ENCODE measurements at regions not wholly inside any gene's neighbourhood (a gene's known extent, or its start where the extent isn't known, plus 50 kb on each side); places are given as distances from the start of the nearest gene placed in this dataset.
"Not testable (repeated sequence)": the region's sequence is repeated elsewhere in the genome, so short reads cannot be mapped to it uniquely, and the experiment has no call there.

GRCh38 chr5:9743507-9743906 lies 113.4 kb upstream of the TAS2R1 start:
- DNase-seq (ENCODE audit: low read depth), result no peak

DNA sequence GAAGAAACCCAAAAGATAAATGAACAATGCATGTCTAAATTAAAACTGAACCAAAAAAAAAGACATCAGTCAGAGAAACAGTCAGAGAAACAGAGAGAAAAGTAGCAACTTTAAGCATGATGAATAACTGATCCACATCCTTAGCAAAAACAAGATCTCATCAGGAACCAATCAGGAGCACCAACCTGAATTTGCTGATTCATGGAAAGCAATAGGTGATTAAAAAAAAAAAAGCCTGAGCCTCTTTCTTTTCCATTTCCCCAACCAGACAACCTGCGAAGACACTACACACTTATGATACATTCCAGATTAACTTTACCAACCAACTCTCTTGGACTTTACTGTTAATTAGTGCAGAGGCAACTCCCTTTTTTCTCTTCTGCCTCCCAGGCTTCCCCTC lies 112.7 kb upstream of the TAS2R1 start:
- DNase-seq (ENCODE audit: low read depth), result no peak

GRCh38 chr5:9739135-9739534 lies 109.0 kb upstream of the TAS2R1 start:
- no peak for DNase-seq (ENCODE audit: low read depth)

DNA sequence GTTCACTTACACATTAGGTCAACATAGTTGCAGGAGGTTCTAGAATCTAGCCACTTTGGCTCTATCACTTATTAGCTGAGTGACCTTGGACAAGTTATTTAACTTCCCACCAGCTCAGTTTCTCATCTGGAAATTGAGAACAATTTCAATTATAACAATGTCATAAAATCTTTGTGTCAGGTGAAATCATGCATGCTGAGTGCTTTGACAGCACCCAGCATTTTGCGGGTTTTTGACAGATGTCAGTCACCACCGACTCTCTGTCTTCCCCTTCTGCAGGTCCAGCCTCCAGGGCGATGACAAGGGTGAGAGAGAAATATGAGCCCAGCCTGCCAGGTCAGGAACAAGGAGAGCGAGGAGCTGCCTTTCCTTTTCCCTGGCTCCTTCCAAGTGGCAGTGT lies 107.1 kb upstream of the TAS2R1 start:
- no peak for DNase-seq (ENCODE audit: low read depth)

- DNase-seq (ENCODE audit: low read depth), result peak; percentile 9
Measured at GRCh38 chr5:9733486-9733885, 103.3 kb upstream of the TAS2R1 start.

- DNase-seq (ENCODE audit: low read depth), result no peak
Measured at GRCh38 chr5:9731159-9731558, 101.0 kb upstream of the TAS2R1 start.

- DNase-seq (ENCODE audit: low read depth), result no peak
Measured at GRCh38 chr5:9728261-9728660, 98.1 kb upstream of the TAS2R1 start.

DNA sequence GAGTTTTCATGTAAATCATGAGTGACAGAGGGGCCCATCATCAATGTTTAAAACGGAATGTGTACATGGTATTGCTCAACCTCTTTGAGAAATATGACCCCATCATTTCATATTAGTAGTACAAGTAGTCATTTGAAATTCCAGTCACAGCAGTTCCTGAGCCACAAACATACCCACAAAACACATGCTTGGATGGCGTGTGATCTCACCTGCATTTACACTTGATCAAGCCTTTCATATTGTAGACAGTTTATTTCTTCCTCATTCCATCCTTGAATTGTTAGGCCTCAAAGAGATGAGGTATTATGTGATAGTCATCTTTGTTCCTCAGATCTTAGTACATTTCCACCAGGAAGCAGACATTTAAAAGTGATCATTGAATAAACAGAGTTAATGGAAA lies 96.8 kb upstream of the TAS2R1 start:
- DNase-seq (ENCODE audit: low read depth), result no peak

DNA sequence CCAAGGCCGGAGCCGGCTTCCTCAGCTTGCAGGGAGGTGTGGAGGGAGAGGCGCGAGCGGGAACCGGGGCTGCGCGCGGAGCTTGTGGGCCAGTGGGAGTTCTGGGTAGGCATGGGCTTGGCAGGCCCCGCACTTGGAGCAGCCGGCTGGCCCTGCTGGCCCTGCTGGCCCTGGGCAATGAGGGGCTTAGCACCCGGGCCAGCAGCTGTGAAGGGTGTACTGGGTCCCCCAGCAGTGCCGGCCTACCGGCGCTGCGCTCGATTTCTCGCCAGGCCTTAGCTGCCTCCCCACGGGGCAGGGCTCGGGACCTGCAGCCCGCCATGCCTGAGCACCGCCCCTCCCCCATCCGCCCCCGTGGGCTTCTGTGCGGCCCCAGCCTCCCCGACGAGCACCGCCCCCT lies 95.1 kb upstream of the TAS2R1 start:
- DNase-seq (ENCODE audit: low read depth), result not testable (repeated sequence)

- no peak for DNase-seq (ENCODE audit: low read depth)
Measured at GRCh38 chr5:9724707-9725106, 94.6 kb upstream of the TAS2R1 start.

- DNase-seq (ENCODE audit: low read depth), result no peak
Measured at GRCh38 chr5:9722601-9723180, 92.5 kb upstream of the TAS2R1 start.

DNA sequence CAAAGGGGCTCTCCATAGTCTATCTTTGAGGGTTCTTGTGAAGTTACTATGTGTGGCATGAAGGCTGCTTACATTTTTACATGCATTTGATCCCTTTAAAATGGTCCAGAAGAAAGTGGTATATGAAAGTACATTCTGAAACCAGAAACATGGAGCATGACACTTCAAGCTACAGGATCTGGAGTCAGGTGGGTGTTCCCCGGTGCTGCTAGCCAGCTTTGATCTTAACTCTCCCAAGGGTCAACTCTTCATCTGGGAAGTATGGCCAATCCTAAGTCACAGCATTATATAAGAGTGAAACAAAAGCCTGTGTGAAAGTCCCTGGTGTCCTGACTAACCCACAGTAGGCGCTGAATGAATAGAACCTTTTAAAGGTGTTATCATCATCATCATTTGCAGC lies 91.0 kb upstream of the TAS2R1 start:
- DNase-seq (ENCODE audit: low read depth), result no peak

- DNase-seq (ENCODE audit: low read depth), result no peak
Measured at GRCh38 chr5:9720361-9720760, 90.2 kb upstream of the TAS2R1 start.

GRCh38 chr5:9716838-9717281 lies 86.7 kb upstream of the TAS2R1 start:
- no peak for DNase-seq (ENCODE audit: low read depth)

GRCh38 chr5:9715891-9716335 lies 85.8 kb upstream of the TAS2R1 start:
- DNase-seq (ENCODE audit: low read depth), result no peak

DNA sequence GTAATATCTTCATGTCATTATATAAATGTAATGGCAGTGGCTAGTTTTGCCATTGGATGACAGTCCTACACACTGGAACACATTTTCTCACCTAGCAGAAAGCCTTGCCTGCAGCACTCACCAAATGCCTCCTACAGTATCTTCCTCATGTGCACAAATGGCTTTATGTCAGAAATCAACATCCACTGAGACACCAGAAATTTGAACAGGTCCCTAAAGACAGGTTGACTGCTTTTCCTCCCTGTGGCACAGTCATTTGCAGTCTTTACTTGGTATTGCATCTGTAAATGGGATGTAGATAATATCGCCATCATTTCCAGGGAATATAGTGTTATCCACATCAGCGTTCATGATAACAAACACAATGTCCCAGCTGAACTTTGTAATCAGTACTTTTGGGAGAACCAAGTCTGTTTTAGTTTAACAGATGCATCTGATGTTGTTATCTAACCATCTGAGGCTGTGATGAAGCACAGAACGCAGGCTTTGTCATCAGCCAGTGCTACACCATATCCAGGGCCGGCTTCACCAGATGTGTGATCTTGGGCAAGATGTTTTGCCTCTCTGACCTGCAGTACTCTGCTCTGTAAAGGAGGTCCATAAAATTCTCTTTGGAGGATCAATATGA lies 83.9 kb upstream of the TAS2R1 start:
- DNase-seq (ENCODE audit: low read depth), result no peak

- no peak for DNase-seq (ENCODE audit: low read depth)
Measured at GRCh38 chr5:9713356-9713755, 83.2 kb upstream of the TAS2R1 start.

DNA sequence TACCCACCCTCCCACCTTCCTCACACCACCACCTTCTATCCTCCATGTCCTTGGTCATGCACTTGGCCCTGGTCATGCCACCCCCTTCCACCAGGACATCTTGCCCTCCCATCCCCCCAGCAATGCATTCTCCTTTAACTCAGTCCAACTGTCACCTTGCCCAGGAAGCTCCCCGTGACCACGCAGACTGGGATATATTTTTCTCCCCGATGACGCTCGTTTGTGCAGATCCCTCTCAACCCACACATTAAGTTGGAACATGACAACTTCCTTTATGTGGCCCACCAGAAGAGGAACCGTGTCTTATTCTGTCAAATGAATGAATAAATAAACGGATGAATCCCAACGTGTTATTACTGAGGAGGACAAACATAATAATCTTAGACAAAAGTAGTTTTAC lies 82.8 kb upstream of the TAS2R1 start:
- no peak for DNase-seq (ENCODE audit: low read depth)

GRCh38 chr5:9712506-9712905 lies 82.4 kb upstream of the TAS2R1 start:
- no peak for DNase-seq (ENCODE audit: low read depth)

DNA sequence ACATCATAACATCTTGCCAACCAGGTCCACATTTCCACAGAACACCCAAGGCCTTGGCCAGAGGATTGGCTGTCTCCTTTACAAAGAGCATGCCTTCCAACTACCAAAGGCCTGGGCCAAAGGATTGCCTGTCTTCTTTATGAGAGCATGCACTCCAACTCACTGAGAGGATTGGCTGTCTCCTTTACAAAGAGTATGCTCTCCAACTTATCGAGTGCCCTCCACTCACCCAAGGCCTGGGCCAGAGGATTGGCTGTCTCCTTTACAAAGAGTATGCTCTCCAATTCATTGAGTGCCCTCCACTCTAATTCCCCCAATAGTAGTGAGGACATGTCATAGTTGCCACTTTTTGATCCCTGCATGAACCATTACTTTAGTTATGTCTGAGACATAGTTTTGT lies 79.9 kb upstream of the TAS2R1 start:
- no peak for DNase-seq (ENCODE audit: low read depth)

GRCh38 chr5:9707732-9708462 lies 77.7 kb upstream of the TAS2R1 start:
- DNase-seq (ENCODE audit: low read depth), result no peak

- DNase-seq (ENCODE audit: low read depth), result no peak
Measured at GRCh38 chr5:9699681-9700080, 69.5 kb upstream of the TAS2R1 start.

DNA sequence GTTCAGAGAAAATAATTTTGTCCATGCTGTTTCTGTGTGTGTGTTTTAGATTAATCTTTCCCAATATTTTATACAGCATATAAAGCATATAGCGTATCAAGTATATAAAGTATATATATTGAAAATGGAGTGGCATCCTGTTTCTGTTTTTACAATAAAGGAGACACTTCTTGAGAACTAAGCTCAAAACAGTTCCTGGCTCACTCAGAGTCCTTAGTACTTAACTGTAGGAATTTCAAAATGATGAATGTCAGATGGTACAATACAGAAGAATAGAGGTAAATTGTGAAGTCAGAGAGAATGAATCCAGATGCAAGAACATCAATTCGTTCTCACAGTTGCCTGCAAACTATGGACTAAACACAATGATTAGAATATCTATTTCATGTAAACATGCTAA lies 68.7 kb upstream of the TAS2R1 start:
- DNase-seq (ENCODE audit: low read depth), result no peak
